GM12878 (cell line): ENCODE measurements at regions not wholly inside any gene's neighbourhood (a gene's known extent, or its start where the extent isn't known, plus 50 kb on each side); places are given as distances from the start of the nearest gene placed in this dataset.

Source experiments
- ATAC-seq: fragments of 200-7000 bp; cut with Tn5 transposase; 3 replicates; pipeline ENCODE4 v1.9.1; 2020; ENCODE audit warnings: mild to moderate bottlenecking, moderate library complexity
- BruUV-seq: library from RNA; stranded (reverse); fragments of 400-500 nt; replicated peaks from 2 replicates; lab custom pipeline; 2021; lab: Mats Ljungman, UMichigan
- CTCF ChIA-PET: fragments of 300-600 bp; sonication (Branson Sonifier 250); formaldehyde crosslinking; extraction: SDS; loops from one replicate; lab custom pipeline; 2021; ENCODE audit warnings: inconsistent platforms; lab: Yijun Ruan, JAX
- POLR2A ChIA-PET: fragments of 350-600 bp; formaldehyde crosslinking; extraction: SDS; loops from one replicate; lab custom pipeline; 2021; ENCODE audit warnings: inconsistent platforms; lab: Charles Lee
- RAD21 ChIA-PET: fragments of 300-600 bp; sonication (Branson Sonifier 250); formaldehyde crosslinking; loops from one replicate; lab custom pipeline; 2023; ENCODE audit warnings: antibody characterized with exemption; ENCODE audit not compliant: unreplicated experiment; lab: Charles Lee
- SMC1A ChIA-PET: fragments of 300-600 bp; sonication (Branson Sonifier 250); formaldehyde crosslinking; loops from one replicate; lab custom pipeline; 2023; ENCODE audit not compliant: unreplicated experiment, uncharacterized antibody; lab: Charles Lee
- DNase-seq: peaks from one replicate; pipeline ENCODE4 v3.0.0-alpha.2; 2011; ENCODE audit warnings: low read depth, low spot score
- FAIRE-seq: peaks from 3 replicates; lab custom pipeline; 2011; peaks lifted over from hg19 to GRCh38; lab: Jason Lieb, UNC
- H2AFZ ChIP-seq: 2 replicates; pipeline ENCODE4 v1.6.0; 2011; ENCODE audit warnings: low read depth, low read length, control low read depth; ENCODE audit not compliant: control insufficient read depth
- H3K27ac ChIP-seq: 2 replicates; pipeline ENCODE4 v1.5.1; 2011; ENCODE audit warnings: control low read depth; ENCODE audit not compliant: control insufficient read depth, insufficient read depth
- H3K27me3 ChIP-seq, 2 experiments: replicated peaks in 1 of 2; 2 replicates each; pipeline versions ENCODE4 v1.6.0 to v1.6.1; 2011; ENCODE audit warnings: low read length in 1 of 2; ENCODE audit not compliant: control insufficient read depth in 2 of 2, insufficient read depth in 2 of 2
- H3K36me3 ChIP-seq, 2 experiments: 2 replicates each; pipeline ENCODE4 v1.5.1; 2011; ENCODE audit warnings: low read length in 1 of 2; ENCODE audit not compliant: control insufficient read depth in 2 of 2, insufficient read depth in 2 of 2
- H3K4me1 ChIP-seq: 2 replicates; pipeline ENCODE4 v1.6.1; 2011; ENCODE audit warnings: mild to moderate bottlenecking, low read length, moderate library complexity, mixed read lengths; ENCODE audit not compliant: control insufficient read depth, insufficient read depth
- H3K4me2 ChIP-seq: 2 replicates; pipeline ENCODE4 v1.6.0; 2011; ENCODE audit warnings: control low read depth; ENCODE audit not compliant: control insufficient read depth, insufficient read depth
- H3K4me3 ChIP-seq: fragments of 200-600 bp; sonication (generic); 2 replicates; pipeline ENCODE4 v1.5.1; 2016
- H3K79me2 ChIP-seq: 2 replicates; pipeline ENCODE4 v1.6.0; 2011; ENCODE audit warnings: low read length; ENCODE audit not compliant: control insufficient read depth, insufficient read depth
- H3K9ac ChIP-seq: 2 replicates; pipeline ENCODE4 v1.8.0; 2011; ENCODE audit warnings: low read length, control low read depth, mixed read lengths; ENCODE audit not compliant: control insufficient read depth, insufficient read depth
- H3K9me3 ChIP-seq: replicated peaks from 3 replicates; pipeline ENCODE4 v1.5.1; 2011; ENCODE audit warnings: mild to moderate bottlenecking, low read length; ENCODE audit not compliant: control insufficient read depth, insufficient read depth
- H4K20me1 ChIP-seq: 2 replicates; pipeline ENCODE4 v1.6.0; 2011; ENCODE audit not compliant: control insufficient read depth, insufficient read depth
- E4F1 ChIP-seq: fragments of 450-650 bp; IDR thresholded peaks from 2 replicates; pipeline ENCODE4 v1.6.1; 2018; ENCODE audit warnings: borderline replicate concordance, mild to moderate bottlenecking; ENCODE audit not compliant: partially characterized antibody
- IRF3 ChIP-seq: fragments of 450-650 bp; IDR thresholded peaks from 2 replicates; pipeline ENCODE4 v1.6.1; 2014; ENCODE audit warnings: mild to moderate bottlenecking
- WGBS: methylation state at CpG from one replicate; pipeline ENCODE4 v1.1.6; 2016; ENCODE audit warnings: low lambda C conversion rate; ENCODE audit not compliant: insufficient replicate concordance, insufficient coverage; ENCODE audit errors: missing lambda C conversion rate; 5-methylcytosine and 5-hydroxymethylcytosine counted together
- in situ Hi-C: fragments of 300-500 bp; cut with MboI; formaldehyde crosslinking; loops from 9 replicates; pipeline ENCODE4 v1.14.3; 2018; ENCODE audit warnings: mixed read lengths
- intact Hi-C: fragments of 100-400 bp; cut with micrococcal nuclease; formaldehyde crosslinking; loops from one replicate; pipeline ENCODE4 v1.14.2; 2022; ENCODE audit not compliant: unreplicated experiment

GRCh38 chr9:116045083-116045482, 108.5 kb upstream of the PAPPA start (continued):
- no peak for TF ChIP-seq E4F1

GRCh38 chr9:116048081-116048480, 105.5 kb upstream of the PAPPA start:
- H3K27ac ChIP-seq: no peak overlapping the region
- H2AFZ ChIP-seq: no peak overlapping the region
- ChIA-PET CTCF (no interaction called here), SMC1A (no interaction called here), RAD21 (no interaction called here), POLR2A (no interaction called here)
- in situ Hi-C loops (no loop called here), intact Hi-C loops (no loop called here)
- no peak overlapping the region for H3K4me3 ChIP-seq
- DNase-seq (no peak), FAIRE-seq (no peak), ATAC-seq (no peak)
- H3K36me3 ChIP-seq: no peaks in the 10 kb centered on the region
- no peaks in the 10 kb centered on the region for H3K27me3 ChIP-seq
- no peaks in the 10 kb centered on the region for H3K9me3 ChIP-seq
- no TSS peak for BruUV-seq
- no peaks in the 10 kb centered on the region for H3K79me2 ChIP-seq
- H3K4me1 ChIP-seq: no peaks in the 10 kb centered on the region
- 0% methylated on average over 2 of the region's 2 CpGs for WGBS
- H3K9ac ChIP-seq: no peak overlapping the region
- no peak for TF ChIP-seq IRF3
- no peak overlapping the region for H3K4me2 ChIP-seq
- H4K20me1 ChIP-seq: no peaks in the 10 kb centered on the region
